IMR-90 (cell line): ENCODE measurements at regions not wholly inside any gene's neighbourhood (a gene's known extent, or its start where the extent isn't known, plus 50 kb on each side); places are given as distances from the start of the nearest gene placed in this dataset.

Source experiments
- ATAC-seq: fragments of 200-7000 bp; cut with Tn5 transposase; 2 replicates; pipeline ENCODE4 v1.9.1; 2020; ENCODE audit warnings: low read depth, mild to moderate bottlenecking, moderate library complexity
- BruUV-seq: library from RNA; stranded (reverse); fragments of 400-500 nt; replicated peaks from 2 replicates; lab custom pipeline; 2021; lab: Mats Ljungman, UMichigan
- CTCF ChIA-PET: fragments of 300-600 bp; formaldehyde crosslinking; extraction: SDS; loops from one replicate; lab custom pipeline; 2021; ENCODE audit warnings: antibody characterized with exemption; lab: Yijun Ruan, JAX
- POLR2A ChIA-PET: fragments of 300-600 bp; sonication (Branson Sonifier 250); formaldehyde crosslinking; loops from one replicate; lab custom pipeline; 2022; ENCODE audit warnings: antibody characterized with exemption; ENCODE audit not compliant: unreplicated experiment; lab: Charles Lee
- DNase-seq: peaks from one replicate; pipeline ENCODE4 v3.0.0; 2013
- H2AFZ ChIP-seq: replicated peaks from 2 replicates; pipeline ENCODE3; 2013; ENCODE audit warnings: low read length, mild to moderate bottlenecking; ENCODE audit not compliant: poor library complexity
- H2AK5ac ChIP-seq: 2 replicates; pipeline ENCODE4 v1.6.1; 2013; ENCODE audit warnings: low read depth, low read length, inconsistent platforms
- H2AK9ac ChIP-seq: replicated peaks from 2 replicates; pipeline ENCODE3; 2013; ENCODE audit warnings: mild to moderate bottlenecking, low read depth, low read length, moderate library complexity; ENCODE audit not compliant: poor library complexity
- H2BK120ac ChIP-seq: 2 replicates; pipeline ENCODE4 v1.6.1; 2013; ENCODE audit warnings: low read depth, low read length, inconsistent platforms
- H2BK15ac ChIP-seq: 3 replicates; pipeline ENCODE4 v1.6.1; 2013; ENCODE audit warnings: low read depth, low read length, inconsistent platforms
- H2BK20ac ChIP-seq: 2 replicates; pipeline ENCODE4 v1.6.1; 2013; ENCODE audit warnings: low read depth, mild to moderate bottlenecking, inconsistent platforms, low read length, moderate library complexity
- H2BK5ac ChIP-seq: 2 replicates; pipeline ENCODE4 v1.6.1; 2013; ENCODE audit warnings: mild to moderate bottlenecking, low read depth, low read length, inconsistent platforms; ENCODE audit not compliant: poor library complexity, severe bottlenecking
- H3K14ac ChIP-seq: replicated peaks from 2 replicates; pipeline ENCODE4 v1.6.1; 2013; ENCODE audit warnings: low read depth, low read length, inconsistent platforms
- H3K18ac ChIP-seq: 2 replicates; pipeline ENCODE4 v1.6.1; 2013; ENCODE audit warnings: low read depth, low read length, control low read depth
- H3K23ac ChIP-seq: 2 replicates; pipeline ENCODE4 v1.6.1; 2013; ENCODE audit warnings: low read depth, low read length, inconsistent platforms
- H3K27ac ChIP-seq: 2 replicates; pipeline ENCODE4 v1.5.1; 2013; ENCODE audit warnings: mild to moderate bottlenecking, control low read depth, low read length; ENCODE audit not compliant: insufficient read depth
- H3K27me3 ChIP-seq: 2 replicates; pipeline ENCODE4 v1.6.1; 2013; ENCODE audit warnings: low read length; ENCODE audit not compliant: control insufficient read depth, insufficient read depth
- H3K36me3 ChIP-seq: 2 replicates; pipeline ENCODE4 v1.6.1; 2013; ENCODE audit warnings: low read length, mixed read lengths; ENCODE audit not compliant: control insufficient read depth, insufficient read depth
- H3K4ac ChIP-seq: 2 replicates; pipeline ENCODE4 v1.6.1; 2013; ENCODE audit warnings: low read depth, low read length, inconsistent platforms
- H3K4me1 ChIP-seq: 2 replicates; pipeline ENCODE4 v1.6.1; 2013; ENCODE audit warnings: low read length, mixed read lengths; ENCODE audit not compliant: control insufficient read depth, insufficient read depth
- H3K4me2 ChIP-seq: 2 replicates; pipeline ENCODE4 v1.6.1; 2013; ENCODE audit warnings: low read depth, mild to moderate bottlenecking, control low read depth, low read length, moderate library complexity
- H3K4me3 ChIP-seq: 2 replicates; pipeline ENCODE4 v1.5.1; 2013; ENCODE audit warnings: low read depth, mild to moderate bottlenecking, control low read depth, low read length, moderate library complexity; ENCODE audit not compliant: insufficient read depth
- H3K56ac ChIP-seq: 2 replicates; pipeline ENCODE4 v1.6.1; 2013; ENCODE audit warnings: low read length, inconsistent platforms; ENCODE audit not compliant: insufficient read depth; ENCODE audit errors: extremely low read depth
- H3K79me1 ChIP-seq, 2 experiments: 2 replicates each; pipeline ENCODE4 v1.6.1; 2013; ENCODE audit warnings: low read length in 2 of 2, inconsistent platforms in 1 of 2, low read depth in 1 of 2
- H3K9ac ChIP-seq: 2 replicates; pipeline ENCODE4 v1.6.1; 2013; ENCODE audit warnings: low read depth, low read length, control low read depth
- H3K9me1 ChIP-seq: 2 replicates; pipeline ENCODE4 v1.6.1; 2013; ENCODE audit warnings: low read length, inconsistent platforms; ENCODE audit not compliant: insufficient read depth
- H3K9me3 ChIP-seq: 2 replicates; pipeline ENCODE4 v1.6.1; 2013; ENCODE audit warnings: low read length; ENCODE audit not compliant: control insufficient read depth, insufficient read depth
- H4K20me1 ChIP-seq: 2 replicates; pipeline ENCODE4 v1.6.1; 2013; ENCODE audit warnings: low read length, inconsistent platforms; ENCODE audit not compliant: insufficient read depth
- H4K5ac ChIP-seq: 2 replicates; pipeline ENCODE4 v1.6.1; 2013; ENCODE audit warnings: mild to moderate bottlenecking, low read depth, low read length, control low read depth
- H4K8ac ChIP-seq, 2 experiments: 2 replicates each; pipeline ENCODE4 v1.6.1; 2013; ENCODE audit warnings: low read depth in 2 of 2, low read length in 2 of 2, control low read depth in 1 of 2, inconsistent platforms in 1 of 2
- H4K91ac ChIP-seq: 2 replicates; pipeline ENCODE4 v1.6.1; 2013; ENCODE audit warnings: low read depth, low read length, inconsistent platforms; ENCODE audit not compliant: insufficient read depth
- CEBPB ChIP-seq: IDR thresholded peaks from 2 replicates; pipeline ENCODE4 v1.6.1; 2012; ENCODE audit warnings: low read depth, low read length, improper control_type of control experiment
- MAZ ChIP-seq: IDR thresholded peaks from 2 replicates; pipeline ENCODE4 v1.6.1; 2012; ENCODE audit warnings: low read depth, mild to moderate bottlenecking, low read length, improper control_type of control experiment, moderate library complexity, borderline replicate concordance
- RAD21 ChIP-seq: IDR thresholded peaks from 2 replicates; pipeline ENCODE4 v1.6.1; 2012; ENCODE audit warnings: low read length, improper control_type of control experiment
- WGBS, 2 experiments: methylation state at CpG; one replicate each; pipeline versions ENCODE4 v1.1.5 to v1.1.7; 2013; ENCODE audit warnings: missing lambda C conversion rate in 2 of 2; ENCODE audit not compliant: insufficient read length in 1 of 2; ENCODE audit errors: extremely low coverage in 2 of 2; 5-methylcytosine and 5-hydroxymethylcytosine counted together
- dilution Hi-C: fragments of 300-500 bp; cut with HindIII; formaldehyde crosslinking; loops from one replicate; pipeline ENCODE4 v1.14.3; 2018; ENCODE audit warnings: low sequenced_read_pairs; ENCODE audit not compliant: unreplicated experiment
- in situ Hi-C: fragments of 300-500 bp; cut with MboI; formaldehyde crosslinking; loops from 3 replicates; pipeline ENCODE4 v1.14.3; 2019; ENCODE audit warnings: low sequenced_read_pairs, inconsistent platforms, mixed read lengths
- intact Hi-C: fragments of 100-400 bp; cut with micrococcal nuclease; formaldehyde crosslinking; loops from 2 replicates; pipeline ENCODE4 v1.10.0; 2022

DNA sequence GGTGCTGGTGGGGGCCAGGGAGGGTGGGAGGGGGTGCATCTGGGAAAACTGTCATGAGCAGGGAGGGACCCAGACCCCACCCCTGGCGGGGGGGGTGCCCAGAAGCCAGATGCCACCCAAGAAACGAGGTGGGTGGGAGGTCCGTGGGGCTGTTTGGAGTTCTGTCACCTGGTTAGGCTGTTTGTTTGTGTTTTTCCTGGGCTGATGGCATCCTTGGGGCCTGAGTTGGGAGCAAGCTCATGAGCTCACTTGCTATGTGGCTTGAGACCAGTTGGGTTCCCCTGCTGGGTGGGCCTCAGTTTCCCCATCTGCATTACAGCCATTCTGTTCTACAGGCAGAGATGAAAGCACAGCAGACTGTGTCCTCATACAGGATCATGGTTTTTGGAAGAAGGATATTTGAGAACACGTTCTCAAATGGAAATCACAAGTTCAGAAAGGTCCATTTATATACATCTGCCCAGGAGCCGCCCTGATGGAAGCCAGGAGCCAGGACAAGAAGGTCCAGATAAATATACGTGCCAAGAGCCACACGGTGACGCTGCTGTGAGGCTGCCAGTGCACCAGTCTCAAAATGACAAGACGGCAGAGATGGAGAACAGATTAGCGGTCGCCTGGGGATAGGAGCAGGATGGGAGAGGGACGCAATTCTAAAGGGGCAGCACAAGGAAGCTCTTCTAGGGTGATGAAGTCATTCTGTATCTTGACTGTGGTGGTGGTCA lies 312.9 kb downstream of the MN1 start:
- BruUV-seq, result no TSS peak

More for the DNA sequence above, 312.9 kb downstream of the MN1 start:
- intact Hi-C loops, result no loop called here
- no peak overlapping the region for H3K23ac ChIP-seq
- H2BK20ac ChIP-seq, result peak overlapping the region; percentile 64; the same call in 1 of the 2 replicates
- dilution Hi-C loops, result no loop called here
- H3K18ac ChIP-seq, result peak overlapping the region; percentile 17; the same call in 1 of the 2 replicates
- H3K56ac ChIP-seq, result no peak overlapping the region
- peaks cover 12% of the 10 kb centered on the region for H3K9me1 ChIP-seq
- no CpG with 5 or more reads among the region's 12 CpGs for WGBS, 2 experiments
- peak overlapping the region; percentile 65 for H3K4ac ChIP-seq
- no peaks in the 10 kb centered on the region for H3K79me1 ChIP-seq
- peak overlapping the region; percentile 57; the same call in 2 of the 3 replicates for H2BK15ac ChIP-seq
- H3K4me3 ChIP-seq, result no peak overlapping the region
- H2AK5ac ChIP-seq, result peak overlapping the region; percentile 66
- peak overlapping the region in 1 of 2 experiments; percentile 43; a peak in 1 of 4 replicates for H4K8ac ChIP-seq
- H3K9me3 ChIP-seq, result peaks cover 12% of the 10 kb centered on the region
- in situ Hi-C loops, result no loop called here
- TF ChIP-seq CEBPB (no peak), RAD21 (0 out of 2 replicates have a peak, but pooled peaks have one; percentile 2), MAZ (no peak)
- no peak overlapping the region for H4K5ac ChIP-seq
- H2BK5ac ChIP-seq, result no peak overlapping the region
- peak overlapping the region; percentile 36 for H2AFZ ChIP-seq
- DNase-seq (no peak), ATAC-seq (no peak)
- H2BK120ac ChIP-seq, result peak overlapping the region; percentile 57
- no peak overlapping the region for H2AK9ac ChIP-seq
- CTCF ChIA-PET, result interaction anchor here (0.6 to 0.9 kb wide), 2 partner anchors 15 to 1070 kb away, joined by 4 read pairs; no protein-coding TSS in a partner anchor
- no peak overlapping the region for H3K27ac ChIP-seq
- H3K9ac ChIP-seq, result no peak overlapping the region
- H4K20me1 ChIP-seq, result no peaks in the 10 kb centered on the region
- peaks cover 8% of the 10 kb centered on the region; the same call in 1 of the 2 replicates for H3K27me3 ChIP-seq
- no peak overlapping the region for H3K4me2 ChIP-seq
- H3K36me3 ChIP-seq, result no peaks in the 10 kb centered on the region
- peaks cover 12% of the 10 kb centered on the region for H3K4me1 ChIP-seq
- 0 out of 2 replicates have a peak overlapping the region, but pooled peaks have one; percentile 1 for H3K14ac ChIP-seq
- peak overlapping the region; percentile 44; the same call in 1 of the 2 replicates for H4K91ac ChIP-seq
- POLR2A ChIA-PET, result interaction anchor here (0.6 kb wide), 1 partner anchor 1187 kb away, joined by 14 read pairs; no protein-coding TSS in a partner anchor
